H9 (cell line): ENCODE measurements at regions not wholly inside any gene's neighbourhood (a gene's known extent, or its start where the extent isn't known, plus 50 kb on each side); places are given as distances from the start of the nearest gene placed in this dataset.

Experiments used
- DNase-seq: peaks from one replicate; pipeline ENCODE4 v3.0.0-alpha.2; 2017
- H2AFZ ChIP-seq: one replicate; pipeline ENCODE4 v1.6.1; 2013; ENCODE audit warnings: mild to moderate bottlenecking, low read length, control low read depth, moderate library complexity
- H2AK5ac ChIP-seq: 2 replicates; pipeline ENCODE4 v1.6.1; 2013; ENCODE audit warnings: low read length, control low read depth, mixed read lengths; ENCODE audit not compliant: insufficient read length
- H2BK120ac ChIP-seq: one replicate; pipeline ENCODE4 v1.6.1; 2013; ENCODE audit warnings: low read depth, mild to moderate bottlenecking, low read length, control low read depth, inconsistent platforms; ENCODE audit not compliant: poor library complexity, severe bottlenecking
- H2BK12ac ChIP-seq: 2 replicates; pipeline ENCODE4 v1.6.1; 2013; ENCODE audit warnings: low read length, control low read depth, mixed read lengths, low read depth; ENCODE audit not compliant: insufficient read length
- H2BK15ac ChIP-seq: 2 replicates; pipeline ENCODE4 v1.6.1; 2013; ENCODE audit warnings: low read depth, low read length, control low read depth
- H2BK20ac ChIP-seq: one replicate; pipeline ENCODE4 v1.6.1; 2013; ENCODE audit warnings: low read depth, mild to moderate bottlenecking, low read length, control low read depth, inconsistent platforms; ENCODE audit not compliant: poor library complexity, severe bottlenecking
- H2BK5ac ChIP-seq: 2 replicates; pipeline ENCODE4 v1.6.1; 2013; ENCODE audit warnings: low read length, control low read depth, mixed read lengths; ENCODE audit not compliant: insufficient read length
- H3K14ac ChIP-seq: 2 replicates; pipeline ENCODE4 v1.6.1; 2013; ENCODE audit warnings: low read length, control low read depth; ENCODE audit not compliant: insufficient read depth
- H3K18ac ChIP-seq: 2 replicates; pipeline ENCODE4 v1.6.1; 2013; ENCODE audit warnings: low read depth, mild to moderate bottlenecking, mixed read lengths, low read length, control low read depth; ENCODE audit not compliant: insufficient read length
- H3K23ac ChIP-seq: 2 replicates; pipeline ENCODE4 v1.6.1; 2013; ENCODE audit warnings: low read length, control low read depth, mixed read lengths, low read depth; ENCODE audit not compliant: insufficient read length
- H3K23me2 ChIP-seq: 2 replicates; pipeline ENCODE4 v1.6.1; 2013; ENCODE audit warnings: low read depth, mild to moderate bottlenecking, mixed read lengths, low read length, control low read depth; ENCODE audit not compliant: insufficient read length, poor library complexity, severe bottlenecking
- H3K27ac ChIP-seq: 2 replicates; pipeline ENCODE4 v1.5.1; 2013; ENCODE audit warnings: low read length, control low read depth, mixed read lengths, low read depth; ENCODE audit not compliant: insufficient read length
- H3K27me3 ChIP-seq: 2 replicates; pipeline ENCODE4 v1.6.1; 2013; ENCODE audit warnings: low read length, control low read depth, inconsistent platforms; ENCODE audit not compliant: insufficient read depth
- H3K4ac ChIP-seq: 2 replicates; pipeline ENCODE4 v1.6.1; 2013; ENCODE audit warnings: low read depth, mild to moderate bottlenecking, control low read depth, inconsistent platforms, low read length, moderate library complexity
- H3K4me1 ChIP-seq: 2 replicates; pipeline ENCODE4 v1.6.1; 2013; ENCODE audit warnings: low read length, control low read depth, inconsistent platforms; ENCODE audit not compliant: insufficient read depth
- H3K4me2 ChIP-seq: 2 replicates; pipeline ENCODE4 v1.6.1; 2013; ENCODE audit warnings: low read length, control low read depth, mixed read lengths; ENCODE audit not compliant: insufficient read length, insufficient read depth
- H3K56ac ChIP-seq: 2 replicates; pipeline ENCODE4 v1.6.1; 2013; ENCODE audit warnings: low read depth, mild to moderate bottlenecking, mixed read lengths, low read length, control low read depth; ENCODE audit not compliant: insufficient read length
- H3K79me1 ChIP-seq: 2 replicates; pipeline ENCODE4 v1.6.1; 2013; ENCODE audit warnings: low read depth, mild to moderate bottlenecking, moderate library complexity, low read length, control low read depth, inconsistent platforms; ENCODE audit not compliant: insufficient read depth, poor library complexity, severe bottlenecking
- H3K79me2 ChIP-seq: 2 replicates; pipeline ENCODE4 v1.6.1; 2013; ENCODE audit warnings: low read length, control low read depth, inconsistent platforms; ENCODE audit not compliant: insufficient read depth
- H3K9ac ChIP-seq: 2 replicates; pipeline ENCODE4 v1.6.1; 2013; ENCODE audit warnings: low read length, control low read depth, mixed read lengths; ENCODE audit not compliant: insufficient read length; ENCODE audit errors: extremely low read depth
- H3K9me3 ChIP-seq: one replicate; pipeline ENCODE4 v1.6.1; 2013; ENCODE audit warnings: low read depth, low read length, inconsistent platforms; ENCODE audit not compliant: control insufficient read depth
- H3T11ph ChIP-seq: one replicate; pipeline ENCODE4 v1.6.1; 2013; ENCODE audit warnings: mild to moderate bottlenecking, low read length, control low read depth, inconsistent platforms
- H4K20me1 ChIP-seq: one replicate; pipeline ENCODE4 v1.6.1; 2013; ENCODE audit not compliant: control insufficient read depth, insufficient read length, insufficient read depth
- H4K5ac ChIP-seq: 2 replicates; pipeline ENCODE4 v1.6.1; 2013; ENCODE audit warnings: low read depth, mild to moderate bottlenecking, mixed read lengths, low read length, control low read depth; ENCODE audit not compliant: insufficient read length
- H4K8ac ChIP-seq: replicated peaks from 2 replicates; pipeline ENCODE4 v1.6.1; 2013; ENCODE audit warnings: low read length, control low read depth, mixed read lengths, low read depth; ENCODE audit not compliant: insufficient read length
- H4K91ac ChIP-seq: 2 replicates; pipeline ENCODE4 v1.6.1; 2013; ENCODE audit warnings: low read depth, mild to moderate bottlenecking, moderate library complexity, mixed read lengths, low read length, control low read depth; ENCODE audit not compliant: insufficient read length
- H3K27ac Mint-ChIP-seq, 3 experiments: 2 replicates in 2 of 3; 3 replicates in 1 of 3; pipeline ENCODE4 v1.8.0; 2020 to 2021; ENCODE audit warnings: mixed read lengths in 3 of 3, mild to moderate bottlenecking in 1 of 3, moderate library complexity in 1 of 3
- H3K27me3 Mint-ChIP-seq: 2 replicates; pipeline ENCODE4 v1.8.0; 2021; ENCODE audit warnings: low read depth, mild to moderate bottlenecking, moderate library complexity, mixed read lengths
- H3K36me3 Mint-ChIP-seq, 3 experiments: 2 replicates in 2 of 3; 3 replicates in 1 of 3; pipeline ENCODE4 v1.8.0; 2020 to 2021; ENCODE audit warnings: low read depth in 3 of 3, mixed read lengths in 3 of 3; ENCODE audit not compliant: insufficient read depth in 1 of 3
- H3K4me1 Mint-ChIP-seq, 2 experiments: 2 replicates each; pipeline ENCODE4 v1.8.0; 2020; ENCODE audit warnings: mixed read lengths in 2 of 2
- H3K4me3 Mint-ChIP-seq, 2 experiments: 2 replicates in 1 of 2; 3 replicates in 1 of 2; pipeline ENCODE4 v1.8.0; 2020 to 2021; ENCODE audit warnings: mild to moderate bottlenecking in 2 of 2, mixed read lengths in 2 of 2, moderate library complexity in 1 of 2
- H3K9me3 Mint-ChIP-seq, 2 experiments: 2 replicates in 1 of 2; 3 replicates in 1 of 2; pipeline ENCODE4 v1.8.0; 2020; ENCODE audit warnings: mild to moderate bottlenecking in 2 of 2, mixed read lengths in 2 of 2, moderate library complexity in 1 of 2
- WGBS: extraction: QIAGEN DNeasy Blood & Tissue Kit; methylation state at CpG from one replicate; pipeline ENCODE4 v1.1.7; 2013; ENCODE audit warnings: missing lambda C conversion rate, low lambda C conversion rate, mixed read lengths; ENCODE audit not compliant: insufficient read length; ENCODE audit errors: extremely low coverage; 5-methylcytosine and 5-hydroxymethylcytosine counted together
- TF ChIP-seq, protein P1 (sequence below): fragments of 200-600 bp; sonication (generic); conservative IDR thresholded peaks from 3 replicates; pipeline ENCODE4 v1.8.0; 2021; ENCODE audit warnings: antibody characterized with exemption, mild to moderate bottlenecking

DNA sequence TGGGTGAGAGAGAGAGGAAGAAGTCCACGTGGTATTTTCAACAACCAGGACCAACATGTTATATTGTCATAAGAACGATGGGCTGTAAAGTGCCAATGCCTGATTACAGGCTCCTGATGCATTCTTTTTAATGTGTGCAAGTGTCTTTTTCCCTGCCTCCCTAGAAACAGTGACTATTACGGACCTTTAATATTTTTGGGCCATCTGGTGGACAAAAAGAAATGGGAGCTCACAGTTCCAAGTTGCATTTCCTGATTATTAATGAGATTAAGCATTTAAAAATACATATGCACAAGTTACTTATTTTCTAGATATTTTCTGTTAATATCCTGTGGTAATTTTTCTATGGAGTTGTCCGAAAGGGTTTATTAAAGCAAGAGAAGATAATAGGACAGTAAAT lies 530.2 kb downstream of the NR2F2 start:
- Histone ChIP-seq H3K9ac (no peak overlapping the region), H2BK5ac (no peak overlapping the region), H2BK15ac (no peak overlapping the region), H3K4ac (no peak overlapping the region), H4K5ac (no peak overlapping the region), H3K23me2 (no peaks in the 10 kb centered on the region), H4K8ac (no peak overlapping the region), H3K4me2 (no peak overlapping the region), H3K18ac (no peak overlapping the region), H4K91ac (no peak overlapping the region), H2BK12ac (no peak overlapping the region), H3K27me3 (no peaks in the 10 kb centered on the region), H3K56ac (no peak overlapping the region), H3K27ac (no peak overlapping the region), H2BK20ac (no peak overlapping the region), H3K23ac (no peak overlapping the region), H3T11ph (no peak overlapping the region), H3K14ac (no peak overlapping the region), H3K79me1 (no peaks in the 10 kb centered on the region), H4K20me1 (no peaks in the 10 kb centered on the region), H3K9me3 (no peaks in the 10 kb centered on the region), H3K79me2 (no peaks in the 10 kb centered on the region), H3K4me1 (no peaks in the 10 kb centered on the region; the same call in 1 of the 2 replicates), H2BK120ac (no peak overlapping the region), H2AFZ (no peak overlapping the region), H2AK5ac (no peak overlapping the region)
- Mint-ChIP-seq H3K27ac (no peak overlapping the region), H3K27me3 (no peaks in the 10 kb centered on the region), H3K4me1 (no peaks in the 10 kb centered on the region), H3K9me3 (peaks cover 0 to under 1% of the 10 kb centered on the region in 2 experiments; a peak in 1 of 5 replicates), H3K36me3 (no peaks in the 10 kb centered on the region; a peak in 1 of 7 replicates), H3K4me3 (no peak overlapping the region)
- no peak for DNase-seq
- TF ChIP-seq, protein P1, sequence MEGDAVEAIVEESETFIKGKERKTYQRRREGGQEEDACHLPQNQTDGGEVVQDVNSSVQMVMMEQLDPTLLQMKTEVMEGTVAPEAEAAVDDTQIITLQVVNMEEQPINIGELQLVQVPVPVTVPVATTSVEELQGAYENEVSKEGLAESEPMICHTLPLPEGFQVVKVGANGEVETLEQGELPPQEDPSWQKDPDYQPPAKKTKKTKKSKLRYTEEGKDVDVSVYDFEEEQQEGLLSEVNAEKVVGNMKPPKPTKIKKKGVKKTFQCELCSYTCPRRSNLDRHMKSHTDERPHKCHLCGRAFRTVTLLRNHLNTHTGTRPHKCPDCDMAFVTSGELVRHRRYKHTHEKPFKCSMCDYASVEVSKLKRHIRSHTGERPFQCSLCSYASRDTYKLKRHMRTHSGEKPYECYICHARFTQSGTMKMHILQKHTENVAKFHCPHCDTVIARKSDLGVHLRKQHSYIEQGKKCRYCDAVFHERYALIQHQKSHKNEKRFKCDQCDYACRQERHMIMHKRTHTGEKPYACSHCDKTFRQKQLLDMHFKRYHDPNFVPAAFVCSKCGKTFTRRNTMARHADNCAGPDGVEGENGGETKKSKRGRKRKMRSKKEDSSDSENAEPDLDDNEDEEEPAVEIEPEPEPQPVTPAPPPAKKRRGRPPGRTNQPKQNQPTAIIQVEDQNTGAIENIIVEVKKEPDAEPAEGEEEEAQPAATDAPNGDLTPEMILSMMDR, result no peak
- WGBS, result no CpG with 5 or more reads among the region's 4 CpGs
